Lower leg skin (tissue), 4 donors: ENCODE measurements at regions not wholly inside any gene's neighbourhood (a gene's known extent, or its start where the extent isn't known, plus 50 kb on each side); places are given as distances from the start of the nearest gene placed in this dataset.

Source experiments
- DNase-seq, 2 donors: peaks; one replicate each; pipeline ENCODE4 v3.0.0-alpha.2; 2019; ENCODE audit warnings: low spot score in 2 of 2
- H3K4me3 ChIP-seq: fragments of 200-600 bp; sonication (generic); 2 replicates; pipeline ENCODE4 v1.5.1; 2017; ENCODE audit warnings: mild to moderate bottlenecking, low read depth; ENCODE audit not compliant: poor library complexity, severe bottlenecking
- POLR2A ChIP-seq, 2 donors: fragments of 450-650 bp; IDR thresholded peaks; one replicate each; pipeline ENCODE4 v1.6.1; 2016 to 2017; ENCODE audit warnings: antibody characterized with exemption in 2 of 2, mild to moderate bottlenecking in 1 of 2, moderate library complexity in 1 of 2
- WGBS, 2 donors: methylation state at CpG; one replicate each; pipeline ENCODE4 v1.1.5; 2018; 5-methylcytosine and 5-hydroxymethylcytosine counted together
- intact Hi-C: fragments of 100-400 bp; cut with DNase I; formaldehyde crosslinking; loops from one replicate; pipeline ENCODE4 v1.15.0; 2023; ENCODE audit warnings: low total_unique reads
- TF ChIP-seq, protein P1 (sequence below), 3 donors: fragments of 450-650 bp; IDR thresholded peaks; one replicate each; pipeline ENCODE4 v1.5.1; 2016; ENCODE audit warnings: antibody characterized with exemption in 3 of 3, mild to moderate bottlenecking in 3 of 3, moderate library complexity in 2 of 3

GRCh38 chr14:80266930-80267329 is 55.6 kb upstream of the DIO2 start:
- no peak overlapping the region for H3K4me3 ChIP-seq
- no peak for DNase-seq
- WGBS, 2 donors = 65 to 69% methylated on average over 3 of the region's 3 CpGs
- TF ChIP-seq POLR2A (IDR thresholded peaks at IDR 0.05) = no peak
- TF ChIP-seq, protein P1, sequence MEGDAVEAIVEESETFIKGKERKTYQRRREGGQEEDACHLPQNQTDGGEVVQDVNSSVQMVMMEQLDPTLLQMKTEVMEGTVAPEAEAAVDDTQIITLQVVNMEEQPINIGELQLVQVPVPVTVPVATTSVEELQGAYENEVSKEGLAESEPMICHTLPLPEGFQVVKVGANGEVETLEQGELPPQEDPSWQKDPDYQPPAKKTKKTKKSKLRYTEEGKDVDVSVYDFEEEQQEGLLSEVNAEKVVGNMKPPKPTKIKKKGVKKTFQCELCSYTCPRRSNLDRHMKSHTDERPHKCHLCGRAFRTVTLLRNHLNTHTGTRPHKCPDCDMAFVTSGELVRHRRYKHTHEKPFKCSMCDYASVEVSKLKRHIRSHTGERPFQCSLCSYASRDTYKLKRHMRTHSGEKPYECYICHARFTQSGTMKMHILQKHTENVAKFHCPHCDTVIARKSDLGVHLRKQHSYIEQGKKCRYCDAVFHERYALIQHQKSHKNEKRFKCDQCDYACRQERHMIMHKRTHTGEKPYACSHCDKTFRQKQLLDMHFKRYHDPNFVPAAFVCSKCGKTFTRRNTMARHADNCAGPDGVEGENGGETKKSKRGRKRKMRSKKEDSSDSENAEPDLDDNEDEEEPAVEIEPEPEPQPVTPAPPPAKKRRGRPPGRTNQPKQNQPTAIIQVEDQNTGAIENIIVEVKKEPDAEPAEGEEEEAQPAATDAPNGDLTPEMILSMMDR (IDR thresholded peaks at IDR 0.05) = no peak
- intact Hi-C loops = no loop called here

GRCh38 chr14:80264702-80265101 is 53.4 kb upstream of the DIO2 start:
- intact Hi-C loops = no loop called here
- TF ChIP-seq POLR2A (IDR thresholded peaks at IDR 0.05) = no peak
- TF ChIP-seq, protein P1 (IDR thresholded peaks at IDR 0.05) = no peak
- 92 to 93% methylated on average over 3 of the region's 3 CpGs for WGBS, 2 donors
- no peak overlapping the region for H3K4me3 ChIP-seq
- DNase-seq = no peak
